ENCODE measurements at regions not wholly inside any gene's neighbourhood (a gene's known extent, or its start where the extent isn't known, plus 50 kb on each side); places are given as distances from the start of the nearest gene placed in this dataset.

GRCh38 chr7:145105561-145105960 is 269.7 kb upstream of the TPK1 start:
- H3K9me3 Mint-ChIP-seq: peaks cover 9% of the 10 kb centered on the region

More at GRCh38 chr7:145105561-145105960, 269.7 kb upstream of the TPK1 start:
- H2AFZ ChIP-seq: no peak overlapping the region
- Mint-ChIP-seq H3K27ac (no peak overlapping the region), H3K36me3 (ENCODE audit: low read depth) (no peaks in the 10 kb centered on the region), H3K27me3 (ENCODE audit: insufficient read depth, low read depth, poor library complexity) (no peaks in the 10 kb centered on the region), H3K4me3 (no peak overlapping the region), H3K4me1 (peaks cover 3% of the 10 kb centered on the region; the same call in 2 of the 3 replicates)
- H3K27me3 ChIP-seq (ENCODE audit: insufficient read depth): no peaks in the 10 kb centered on the region
- H3K4me3 ChIP-seq: no peak overlapping the region
- H3K79me2 ChIP-seq (replicated peaks; ENCODE audit: insufficient read depth): no peaks in the 10 kb centered on the region
- no peaks in the 10 kb centered on the region for H3K9me2 ChIP-seq (ENCODE audit: insufficient read depth)
- no peaks in the 10 kb centered on the region for H3K36me3 ChIP-seq (ENCODE audit: insufficient read depth)
- H3K4me2 ChIP-seq: no peak overlapping the region
- no peaks in the 10 kb centered on the region for H3F3A ChIP-seq (replicated peaks; ENCODE audit: low read depth)
- no peaks in the 10 kb centered on the region for H3K4me1 ChIP-seq (ENCODE audit: insufficient read depth)
- no peak for DNase-seq (ENCODE audit: low spot score)
- H4K20me1 ChIP-seq (replicated peaks; ENCODE audit: insufficient read depth): no peaks in the 10 kb centered on the region
- ATAC-seq: no peak
- TF ChIP-seq EZH2 (IDR thresholded peaks at IDR 0.05; ENCODE audit: low read depth, unreplicated experiment) (no peak), POLR2AphosphoS5 (IDR thresholded peaks at IDR 0.05; ENCODE audit: low read depth) (no peak), ZNF462 (CRISPR knock-in tag; IDR thresholded peaks at IDR 0.05) (no peak), ETS1 (IDR thresholded peaks at IDR 0.05) (no peak), ZNF331 (CRISPR knock-in tag; IDR thresholded peaks at IDR 0.05; ENCODE audit: low read depth) (no peak), NANOG (IDR thresholded peaks at IDR 0.05; ENCODE audit: borderline replicate concordance) (no peak)
- no peak overlapping the region for H3K27ac ChIP-seq (ENCODE audit: low read depth)

Data from GM23338 (cell line).